GM21723 (cell line): ENCODE measurements at regions not wholly inside any gene's neighbourhood (a gene's known extent, or its start where the extent isn't known, plus 50 kb on each side); places are given as distances from the start of the nearest gene placed in this dataset.
"Not testable (repeated sequence)": the region's sequence is repeated elsewhere in the genome, so short reads cannot be mapped to it uniquely, and the experiment has no call there.

Source experiments
- ATAC-seq: cut with Tn5 transposase; IDR thresholded peaks from one replicate; pipeline ENCODE4 v1.9.1; 2021; ENCODE audit warnings: mild to moderate bottlenecking, moderate library complexity; ENCODE audit not compliant: unreplicated experiment

DNA sequence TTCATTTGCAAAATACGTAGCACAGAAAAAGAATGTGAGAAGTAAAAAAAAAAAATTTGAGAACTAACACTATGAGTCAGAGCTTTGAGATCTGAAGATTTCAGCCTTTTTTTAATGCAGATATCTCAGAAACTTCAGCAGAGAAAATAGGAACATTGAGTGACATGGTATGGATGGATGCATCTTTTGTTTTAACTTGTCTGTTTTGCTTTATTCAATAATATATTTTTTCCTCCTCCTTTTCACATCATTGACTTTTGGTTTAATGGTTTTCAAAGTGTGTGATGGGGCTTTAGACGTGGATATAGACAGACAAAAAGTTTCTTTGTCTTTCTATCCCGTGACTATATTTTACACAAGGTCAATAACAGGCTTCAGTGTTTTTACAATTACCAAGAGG lies 426.7 kb upstream of the FRG2C start:
- ATAC-seq = no peak

- not testable (repeated sequence) for ATAC-seq
Observed at GRCh38 chr3:75241226-75241962, 422.7 kb upstream of the FRG2C start.

- no peak for ATAC-seq
Observed at GRCh38 chr3:75242012-75242735, 422.0 kb upstream of the FRG2C start.

DNA sequence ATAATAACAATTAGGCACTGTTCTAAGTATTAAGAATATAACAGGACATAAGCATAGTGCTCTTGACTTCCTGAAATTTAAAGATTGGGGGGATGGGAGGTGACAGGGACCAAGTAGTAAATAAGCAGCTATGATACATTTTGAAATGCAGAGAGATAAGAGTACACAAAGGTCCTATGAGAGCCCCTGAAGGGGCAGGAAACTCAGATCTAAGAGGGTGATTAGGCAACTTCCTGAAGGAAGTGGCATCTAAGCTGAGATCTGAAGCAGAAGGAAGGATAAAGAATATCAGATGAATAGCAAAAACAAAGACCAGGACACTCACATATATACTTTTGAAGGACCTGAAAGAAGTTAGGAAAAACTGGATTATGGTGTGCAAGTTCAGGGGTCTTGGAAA lies 415.2 kb upstream of the FRG2C start:
- ATAC-seq = no peak

- ATAC-seq = no peak
Observed at GRCh38 chr3:75254685-75255084, 409.4 kb upstream of the FRG2C start.

GRCh38 chr3:75258825-75259683 lies 405.1 kb upstream of the FRG2C start:
- not testable (repeated sequence) for ATAC-seq

GRCh38 chr3:75260975-75261374 lies 403.2 kb upstream of the FRG2C start:
- ATAC-seq = not testable (repeated sequence)

- ATAC-seq = no peak
Observed at GRCh38 chr3:75262661-75263060, 401.5 kb upstream of the FRG2C start.

- no peak for ATAC-seq
Observed at GRCh38 chr3:75265897-75266296, 398.2 kb upstream of the FRG2C start.

- ATAC-seq = not testable (repeated sequence)
Observed at GRCh38 chr3:75268576-75268975, 395.6 kb upstream of the FRG2C start.

DNA sequence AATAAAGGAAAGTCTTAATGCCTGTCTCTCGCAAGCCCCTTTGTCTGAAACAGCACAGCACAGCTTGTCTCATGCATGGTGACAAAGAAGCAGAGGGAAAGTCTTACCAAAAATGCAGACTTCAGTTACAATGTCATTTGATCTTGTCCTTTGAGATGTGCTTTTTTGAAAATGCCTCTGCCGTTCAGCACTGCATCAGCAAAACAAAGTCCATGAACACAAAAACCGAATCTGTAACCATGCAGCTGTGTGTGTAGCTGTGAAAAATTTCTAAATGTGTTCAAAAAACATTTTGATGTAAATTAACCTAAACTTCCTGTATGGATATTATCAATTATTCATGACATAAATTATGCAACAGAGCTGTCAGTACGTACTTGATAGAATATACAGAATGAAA lies 391.9 kb upstream of the FRG2C start:
- ATAC-seq = not testable (repeated sequence)

DNA sequence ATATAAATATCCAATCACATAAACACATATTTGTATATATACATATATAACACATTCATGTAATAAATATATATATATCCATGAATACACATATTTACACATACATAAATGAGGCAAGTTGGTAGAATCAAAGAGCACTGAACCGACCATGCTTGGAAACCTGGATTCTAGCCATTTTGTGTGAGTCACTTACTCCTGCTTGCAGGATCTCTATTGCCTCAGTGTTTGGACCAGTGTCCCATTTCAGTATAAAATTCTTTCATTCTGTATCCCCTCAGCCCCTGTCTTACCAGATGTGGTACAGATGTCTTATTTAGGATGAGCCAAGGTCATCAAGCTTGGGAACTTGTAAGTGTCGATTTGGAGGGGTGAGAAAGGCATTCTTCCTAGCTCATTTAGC lies 391.4 kb upstream of the FRG2C start:
- no peak for ATAC-seq

- not testable (repeated sequence) for ATAC-seq
Observed at GRCh38 chr3:75285531-75286148, 378.5 kb upstream of the FRG2C start.

GRCh38 chr3:75288972-75289574 lies 375.1 kb upstream of the FRG2C start:
- ATAC-seq = not testable (repeated sequence)

DNA sequence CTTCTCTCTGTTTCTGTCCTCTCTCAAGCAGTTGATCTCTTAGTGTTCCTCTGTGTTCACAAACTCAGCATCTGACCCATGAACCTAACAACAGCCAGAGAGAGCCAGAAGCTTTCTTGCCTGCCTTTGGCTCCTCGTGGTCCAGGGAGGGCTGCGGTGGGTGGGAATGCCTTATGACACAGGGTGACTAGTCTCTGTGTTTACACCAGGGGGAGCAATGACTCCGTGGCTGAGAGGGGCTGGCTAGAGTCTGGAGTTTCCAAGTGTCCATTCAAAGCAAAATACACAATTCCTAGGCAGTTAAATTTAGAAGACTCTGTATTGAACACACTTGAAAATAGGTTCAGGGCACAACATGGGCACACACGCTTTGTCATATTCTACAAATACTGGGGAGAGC lies 370.0 kb upstream of the FRG2C start:
- no peak for ATAC-seq

DNA sequence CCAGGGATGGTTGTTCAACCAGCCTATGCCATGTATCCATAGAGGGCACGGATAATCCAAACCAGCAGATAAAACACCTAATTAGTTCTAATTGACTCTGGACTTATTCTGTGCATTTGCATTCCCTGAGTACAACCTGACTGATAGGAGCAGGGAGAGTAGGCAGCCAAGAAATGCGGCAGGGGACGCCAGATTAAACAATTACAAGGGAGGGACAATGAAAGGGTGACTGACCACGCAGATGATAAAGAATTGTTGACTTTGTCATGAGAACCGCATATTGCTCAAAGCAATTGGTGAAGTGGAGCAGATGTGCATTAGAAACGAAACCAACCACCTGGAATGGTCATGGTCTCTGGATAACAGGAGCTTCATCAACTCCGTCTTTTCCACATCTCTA lies 369.1 kb upstream of the FRG2C start:
- no peak for ATAC-seq

- no peak for ATAC-seq
Observed at GRCh38 chr3:75296858-75297257, 367.3 kb upstream of the FRG2C start.

DNA sequence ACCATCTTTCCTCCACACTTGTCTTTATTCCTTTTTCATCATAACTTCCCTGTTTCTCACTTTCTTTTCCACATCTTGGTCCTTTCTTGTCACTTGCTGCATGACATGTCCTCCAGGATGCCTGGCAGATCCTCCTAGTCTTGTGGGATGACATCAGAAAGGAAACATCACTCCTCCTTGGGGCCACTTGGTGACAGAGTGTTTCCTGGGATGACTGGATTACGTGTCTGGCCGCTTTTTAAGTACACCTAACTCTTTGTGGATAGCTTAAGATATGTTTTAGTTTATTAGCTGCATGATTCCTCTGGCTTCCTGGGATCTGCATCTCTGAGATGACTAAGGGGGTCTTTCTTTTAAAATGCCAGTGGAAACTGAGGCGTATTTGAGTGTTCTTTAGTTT lies 363.5 kb upstream of the FRG2C start:
- no peak for ATAC-seq

DNA sequence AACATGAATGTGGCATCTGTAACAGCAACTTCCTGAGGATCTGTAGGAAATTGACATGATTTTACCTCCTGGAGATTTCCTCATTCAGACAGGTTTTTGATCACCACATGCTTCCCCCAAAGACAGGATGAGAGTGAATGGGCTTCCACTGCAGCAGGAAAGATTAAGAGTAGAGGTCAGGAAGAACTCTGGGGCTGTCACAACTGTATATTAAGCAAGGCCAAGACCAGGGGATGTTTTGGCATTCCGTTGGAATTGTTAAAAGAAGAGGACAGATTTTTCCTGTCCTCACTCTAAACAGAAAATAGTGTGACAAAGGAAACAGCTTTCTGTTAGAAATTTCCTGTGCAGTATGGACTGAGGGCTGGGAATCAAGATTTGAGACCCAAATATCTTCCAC lies 363.1 kb upstream of the FRG2C start:
- not testable (repeated sequence) for ATAC-seq

- no peak for ATAC-seq
Observed at GRCh38 chr3:75303741-75304140, 360.4 kb upstream of the FRG2C start.

DNA sequence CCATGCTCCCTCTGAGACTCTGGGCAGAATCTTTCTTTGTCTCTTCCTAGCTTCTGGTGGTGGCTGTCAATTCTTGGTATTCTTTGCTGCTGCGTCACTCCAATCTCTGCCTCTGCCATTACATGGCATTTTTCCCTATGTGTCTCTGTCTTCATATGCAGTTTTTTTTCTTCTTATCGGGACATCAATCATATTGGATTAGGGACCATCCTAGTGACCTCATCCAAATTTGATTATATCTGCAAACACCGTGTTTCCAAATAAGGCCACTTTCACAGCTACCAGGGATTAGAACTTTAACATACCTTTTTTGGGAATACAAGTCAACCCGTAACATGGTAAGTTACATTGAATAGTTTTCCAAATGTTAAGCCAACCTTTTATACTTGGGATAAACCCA lies 358.2 kb upstream of the FRG2C start:
- no peak for ATAC-seq
